Loucy (cell line): ENCODE measurements at regions not wholly inside any gene's neighbourhood (a gene's known extent, or its start where the extent isn't known, plus 50 kb on each side); places are given as distances from the start of the nearest gene placed in this dataset.

Source experiments
- EZH2phosphoT487 ChIP-seq: fragments of 200-600 bp; IDR thresholded peaks from 2 replicates; pipeline ENCODE4 v1.6.1; 2018; ENCODE audit warnings: antibody characterized with exemption, mild to moderate bottlenecking, moderate library complexity, borderline replicate concordance
- TF ChIP-seq, protein P1 (sequence below): fragments of 200-600 bp; sonication (generic); conservative IDR thresholded peaks from 2 replicates; pipeline ENCODE4 v1.5.1; 2014; ENCODE audit warnings: mild to moderate bottlenecking, antibody characterized with exemption, low read length

DNA sequence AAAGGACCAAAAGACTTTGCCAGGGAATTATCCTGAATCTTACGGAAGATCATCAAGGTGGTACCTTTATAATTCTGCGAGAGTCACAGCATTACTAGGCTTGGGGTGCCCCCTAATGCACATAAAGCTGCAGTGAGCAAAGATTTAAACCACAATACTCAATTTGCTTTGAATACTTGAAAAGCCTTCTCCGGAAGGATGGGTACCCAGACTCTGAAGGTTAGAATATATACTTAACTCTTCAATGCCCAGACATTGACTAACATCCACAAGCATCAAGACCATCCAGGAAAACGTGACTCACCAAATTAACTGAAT, 117.8 kb upstream of the KCNH8 start:
- TF ChIP-seq, protein P1, sequence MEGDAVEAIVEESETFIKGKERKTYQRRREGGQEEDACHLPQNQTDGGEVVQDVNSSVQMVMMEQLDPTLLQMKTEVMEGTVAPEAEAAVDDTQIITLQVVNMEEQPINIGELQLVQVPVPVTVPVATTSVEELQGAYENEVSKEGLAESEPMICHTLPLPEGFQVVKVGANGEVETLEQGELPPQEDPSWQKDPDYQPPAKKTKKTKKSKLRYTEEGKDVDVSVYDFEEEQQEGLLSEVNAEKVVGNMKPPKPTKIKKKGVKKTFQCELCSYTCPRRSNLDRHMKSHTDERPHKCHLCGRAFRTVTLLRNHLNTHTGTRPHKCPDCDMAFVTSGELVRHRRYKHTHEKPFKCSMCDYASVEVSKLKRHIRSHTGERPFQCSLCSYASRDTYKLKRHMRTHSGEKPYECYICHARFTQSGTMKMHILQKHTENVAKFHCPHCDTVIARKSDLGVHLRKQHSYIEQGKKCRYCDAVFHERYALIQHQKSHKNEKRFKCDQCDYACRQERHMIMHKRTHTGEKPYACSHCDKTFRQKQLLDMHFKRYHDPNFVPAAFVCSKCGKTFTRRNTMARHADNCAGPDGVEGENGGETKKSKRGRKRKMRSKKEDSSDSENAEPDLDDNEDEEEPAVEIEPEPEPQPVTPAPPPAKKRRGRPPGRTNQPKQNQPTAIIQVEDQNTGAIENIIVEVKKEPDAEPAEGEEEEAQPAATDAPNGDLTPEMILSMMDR = peak; percentile 66
- no peak for TF ChIP-seq EZH2phosphoT487
